ENCODE measurements at regions not wholly inside any gene's neighbourhood (a gene's known extent, or its start where the extent isn't known, plus 50 kb on each side); places are given as distances from the start of the nearest gene placed in this dataset.

DNA sequence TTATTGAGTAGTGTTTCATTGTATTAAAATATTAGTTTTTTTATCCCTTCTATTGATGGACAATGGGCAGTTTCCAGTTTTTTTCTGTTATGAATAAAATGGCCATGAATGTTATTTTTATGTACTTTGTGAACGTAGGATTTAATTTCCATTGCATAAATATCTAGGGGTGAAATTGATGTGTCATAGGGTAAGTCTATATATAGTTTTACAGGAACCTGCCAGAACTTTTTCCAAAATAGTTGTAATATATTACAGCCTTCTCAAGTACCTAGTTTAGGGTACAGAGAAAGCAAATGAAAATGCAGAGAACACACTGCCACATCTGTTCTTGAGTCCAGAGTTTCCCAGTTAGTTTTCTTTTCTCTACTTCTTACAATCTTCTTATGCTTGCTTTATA is 378.6 kb downstream of the MEIS1 start:
- no peak for DNase-seq (ENCODE audit: low read depth in 1 of 2, low spot score in 2 of 2)
- H3K4me1 ChIP-seq (replicated peaks) = no peaks in the 10 kb centered on the region
- no peaks in the 10 kb centered on the region; the same call in 1 of the 2 replicates for H3K9me3 ChIP-seq (replicated peaks)
- no peaks in the 10 kb centered on the region for H3K36me3 ChIP-seq
- no peak overlapping the region for H3K4me3 ChIP-seq
- H3K27ac ChIP-seq = no peak overlapping the region
- no peaks in the 10 kb centered on the region for H3K27me3 ChIP-seq (replicated peaks)

DNA sequence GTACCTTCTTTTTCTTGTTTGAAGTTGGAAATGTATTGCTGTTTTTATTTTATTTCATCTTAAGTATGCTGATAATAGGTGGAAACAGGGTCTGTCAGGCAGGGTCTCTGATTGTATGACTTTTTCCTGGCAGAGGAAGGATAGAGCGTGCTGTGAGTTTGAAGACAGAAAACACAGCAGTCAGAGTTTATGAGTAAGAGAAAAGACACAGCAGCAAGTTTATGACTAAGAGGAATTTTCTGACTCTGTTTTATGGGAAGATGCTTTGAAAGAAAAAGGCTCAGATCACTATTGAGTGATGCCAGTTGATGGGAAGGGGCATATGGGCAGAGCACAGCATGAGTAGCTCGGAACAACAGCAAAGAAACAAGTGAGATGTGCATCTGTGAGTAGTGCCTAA is 379.1 kb downstream of the MEIS1 start:
- H3K27ac ChIP-seq = no peak overlapping the region
- H3K36me3 ChIP-seq = no peaks in the 10 kb centered on the region
- H3K27me3 ChIP-seq (replicated peaks) = no peaks in the 10 kb centered on the region
- no peak overlapping the region for H3K4me3 ChIP-seq
- H3K4me1 ChIP-seq (replicated peaks) = no peaks in the 10 kb centered on the region
- no peak for DNase-seq (ENCODE audit: low read depth in 1 of 2, low spot score in 2 of 2)
- H3K9me3 ChIP-seq (replicated peaks) = no peaks in the 10 kb centered on the region; the same call in 1 of the 2 replicates

DNA sequence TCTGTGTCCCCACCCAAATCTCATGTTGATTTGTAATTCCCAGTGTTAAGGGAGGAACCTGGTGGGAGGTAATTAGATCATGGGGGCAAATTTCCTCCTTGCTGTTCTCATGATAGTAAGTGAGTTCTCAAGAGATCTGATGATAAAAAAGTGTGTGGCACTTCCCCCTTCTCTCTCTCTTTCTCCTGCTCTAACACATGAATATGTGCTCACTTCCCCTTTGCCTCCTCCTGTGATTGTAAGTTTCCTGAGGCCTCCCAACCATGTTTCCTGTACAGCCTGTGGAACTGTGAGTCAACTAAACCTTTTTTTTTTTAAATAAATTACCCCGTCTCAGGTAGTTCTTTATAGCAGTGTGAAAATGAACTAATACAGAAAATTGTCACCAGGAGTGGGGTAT is 380.0 kb downstream of the MEIS1 start:
- H3K27me3 ChIP-seq (replicated peaks) = no peaks in the 10 kb centered on the region
- no peak overlapping the region for H3K4me3 ChIP-seq
- no peak for DNase-seq (ENCODE audit: low read depth in 1 of 2, low spot score in 2 of 2)
- no peaks in the 10 kb centered on the region for H3K36me3 ChIP-seq
- no peak overlapping the region for H3K27ac ChIP-seq
- H3K9me3 ChIP-seq (replicated peaks) = no peaks in the 10 kb centered on the region
- no peaks in the 10 kb centered on the region for H3K4me1 ChIP-seq (replicated peaks)

DNA sequence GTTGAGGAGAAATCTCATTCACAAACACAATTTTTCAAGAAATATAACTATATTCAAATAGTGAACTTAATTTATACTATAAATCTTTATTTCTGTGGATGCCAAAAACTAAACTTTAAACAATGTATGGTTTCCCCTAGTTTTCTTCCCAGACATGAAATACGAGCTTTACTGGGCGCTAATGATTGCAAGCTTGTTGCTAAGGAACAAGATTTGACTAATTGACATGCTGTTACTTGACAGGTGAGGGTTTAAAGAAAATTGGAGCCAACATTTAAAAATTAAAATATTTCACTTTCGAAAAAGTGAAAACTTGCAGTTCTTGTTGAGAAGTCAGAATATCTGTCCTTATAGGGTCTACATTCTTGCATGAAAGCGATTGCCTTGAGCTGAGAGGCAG is 381.0 kb downstream of the MEIS1 start:
- Histone ChIP-seq H3K36me3 (no peaks in the 10 kb centered on the region), H3K4me1 (replicated peaks) (no peaks in the 10 kb centered on the region), H3K4me3 (no peak overlapping the region), H3K9me3 (replicated peaks) (no peaks in the 10 kb centered on the region), H3K27me3 (replicated peaks) (no peaks in the 10 kb centered on the region), H3K27ac (no peak overlapping the region)
- no peak for DNase-seq (ENCODE audit: low read depth in 1 of 2, low spot score in 2 of 2)

DNA sequence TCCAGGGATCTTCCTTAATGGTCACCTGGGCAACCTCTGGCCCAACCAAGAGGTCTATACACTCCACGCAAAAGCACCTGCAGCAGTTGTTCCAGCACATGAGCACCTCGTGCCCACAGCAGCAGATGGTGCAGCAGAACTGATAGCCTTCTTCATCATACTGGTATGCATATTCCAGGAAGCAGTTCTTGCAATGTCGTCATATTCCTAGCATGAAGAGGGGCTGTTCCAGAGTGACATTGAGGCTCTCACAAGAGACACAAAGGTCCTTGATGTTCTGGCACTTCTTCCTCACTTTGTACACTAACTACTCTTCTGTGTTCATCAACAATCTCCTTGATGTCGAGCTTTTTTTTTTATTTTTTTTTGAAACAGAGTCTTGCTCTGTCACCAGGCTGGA is 386.2 kb downstream of the MEIS1 start:
- no peak for DNase-seq (ENCODE audit: low read depth in 1 of 2, low spot score in 2 of 2)
- Histone ChIP-seq H3K27ac (no peak overlapping the region), H3K27me3 (replicated peaks) (no peaks in the 10 kb centered on the region), H3K9me3 (replicated peaks) (no peaks in the 10 kb centered on the region), H3K36me3 (no peaks in the 10 kb centered on the region), H3K4me3 (no peak overlapping the region), H3K4me1 (replicated peaks) (no peaks in the 10 kb centered on the region)

DNA sequence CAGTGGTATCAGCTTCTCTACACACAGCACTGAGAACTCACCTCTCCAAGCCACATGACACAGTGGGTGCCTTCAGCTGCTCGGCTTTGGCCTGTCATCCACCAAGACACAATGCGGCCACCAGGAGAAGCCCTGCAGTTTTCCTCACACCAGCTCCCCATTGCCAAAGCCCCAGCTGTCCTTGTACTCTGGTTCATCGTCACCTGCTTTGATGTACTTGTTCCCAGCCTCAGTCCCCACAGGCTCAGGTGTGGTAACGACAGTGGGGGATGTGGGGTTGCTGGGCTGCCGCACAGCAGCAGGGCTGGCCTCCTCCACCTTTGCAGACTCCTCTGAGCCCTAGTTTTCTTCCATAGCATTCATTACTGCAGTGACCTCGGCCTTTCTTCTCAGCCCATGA is 387.3 kb downstream of the MEIS1 start:
- H3K27me3 ChIP-seq (replicated peaks) = no peaks in the 10 kb centered on the region
- H3K4me3 ChIP-seq = no peak overlapping the region
- DNase-seq (ENCODE audit: low read depth in 1 of 2, low spot score in 2 of 2) = no peak
- no peaks in the 10 kb centered on the region for H3K9me3 ChIP-seq (replicated peaks)
- no peaks in the 10 kb centered on the region for H3K36me3 ChIP-seq
- no peak overlapping the region for H3K27ac ChIP-seq
- peaks cover 7% of the 10 kb centered on the region for H3K4me1 ChIP-seq (replicated peaks)

DNA sequence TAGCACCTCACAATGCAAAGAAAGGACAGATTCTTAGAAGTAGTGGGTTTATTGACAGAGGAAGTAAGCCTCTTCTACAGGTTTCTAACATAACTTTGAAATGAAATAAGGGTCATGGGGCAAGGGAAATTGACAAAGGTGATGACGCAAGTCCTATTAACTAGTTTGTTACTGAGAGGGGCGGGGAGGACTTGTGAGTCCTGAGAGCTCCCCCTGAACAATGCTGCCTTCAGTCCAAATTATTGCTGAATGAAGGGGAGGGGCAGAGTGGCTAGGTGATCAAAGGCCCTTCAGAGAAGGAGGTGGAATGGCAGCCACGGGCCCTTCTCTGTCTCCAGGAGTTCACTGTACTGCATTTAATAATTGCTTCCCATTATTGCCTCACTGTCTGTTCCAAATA is 390.0 kb downstream of the MEIS1 start:
- Histone ChIP-seq H3K27ac (no peak overlapping the region), H3K9me3 (replicated peaks) (no peaks in the 10 kb centered on the region), H3K27me3 (replicated peaks) (no peaks in the 10 kb centered on the region), H3K4me1 (replicated peaks) (peaks cover 7% of the 10 kb centered on the region), H3K4me3 (no peak overlapping the region), H3K36me3 (no peaks in the 10 kb centered on the region)
- no peak for DNase-seq (ENCODE audit: low read depth in 1 of 2, low spot score in 2 of 2)

DNA sequence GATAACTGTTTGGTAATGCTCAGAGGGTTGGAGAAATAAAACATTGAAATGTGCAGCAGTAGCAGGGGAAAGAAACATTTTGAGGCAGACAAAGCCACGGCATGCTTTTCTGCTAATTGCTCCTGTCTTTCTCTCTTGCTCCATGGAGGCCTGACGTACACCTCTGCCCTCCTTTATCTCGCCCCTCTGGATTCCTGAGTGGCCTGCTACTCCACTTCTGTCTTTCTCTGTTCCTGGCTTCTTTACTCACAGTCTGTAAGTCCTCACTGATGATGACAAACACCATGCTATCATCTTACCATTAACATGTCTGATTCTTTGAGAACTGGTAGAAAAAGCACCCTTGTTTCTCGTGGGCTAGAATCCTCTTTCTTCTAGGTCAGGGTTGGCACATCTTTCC is 392.9 kb downstream of the MEIS1 start:
- no peaks in the 10 kb centered on the region for H3K9me3 ChIP-seq (replicated peaks)
- no peaks in the 10 kb centered on the region for H3K27me3 ChIP-seq (replicated peaks)
- H3K27ac ChIP-seq = no peak overlapping the region
- no peak for DNase-seq (ENCODE audit: low read depth in 1 of 2, low spot score in 2 of 2)
- peaks cover 7% of the 10 kb centered on the region for H3K4me1 ChIP-seq (replicated peaks)
- H3K36me3 ChIP-seq = no peaks in the 10 kb centered on the region
- H3K4me3 ChIP-seq = no peak overlapping the region

DNA sequence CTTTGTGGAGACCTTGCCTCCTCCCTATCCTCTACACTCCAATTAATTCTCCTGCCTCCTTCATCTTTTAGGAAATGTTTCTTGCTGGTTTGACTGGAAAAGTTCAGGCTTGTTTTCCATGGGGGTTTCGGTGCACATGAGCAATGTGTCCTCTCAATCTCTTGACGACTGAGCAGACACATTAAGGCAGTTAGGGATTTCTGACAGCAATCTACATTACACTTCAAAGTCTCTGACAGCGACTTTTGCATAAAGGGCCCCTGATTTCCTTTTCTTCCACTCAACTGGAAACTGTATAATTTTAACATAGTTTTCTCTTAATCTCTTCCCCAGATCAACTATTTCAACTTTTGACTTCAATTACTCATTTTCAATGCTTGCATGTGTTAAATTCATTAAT is 394.0 kb downstream of the MEIS1 start:
- no peaks in the 10 kb centered on the region for H3K36me3 ChIP-seq

DNA sequence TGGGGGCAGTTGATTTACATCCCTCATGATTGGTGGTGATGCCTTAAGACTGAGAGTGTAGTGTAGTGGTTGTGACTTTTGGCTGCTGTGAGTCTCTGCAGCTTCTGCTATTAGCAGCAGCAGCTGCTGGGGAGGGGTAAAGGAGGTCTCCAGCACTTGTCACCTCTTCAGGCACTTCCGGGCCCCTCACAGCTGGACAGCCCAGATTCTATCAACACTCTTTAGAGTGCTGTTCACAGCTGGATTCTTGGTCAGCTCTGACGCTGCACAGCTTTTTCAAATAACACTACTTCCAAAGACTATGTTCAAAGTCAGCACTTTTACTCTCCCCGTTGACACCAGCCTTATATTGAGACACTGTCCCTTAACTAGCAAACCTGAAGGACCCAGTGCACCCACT is 396.0 kb downstream of the MEIS1 start:
- H3K27ac ChIP-seq = no peak overlapping the region
- no peaks in the 10 kb centered on the region for H3K36me3 ChIP-seq
- no peaks in the 10 kb centered on the region for H3K9me3 ChIP-seq (replicated peaks)
- H3K4me3 ChIP-seq = no peak overlapping the region
- H3K27me3 ChIP-seq (replicated peaks) = no peaks in the 10 kb centered on the region
- DNase-seq (ENCODE audit: low read depth in 1 of 2, low spot score in 2 of 2) = no peak
- peaks cover 7% of the 10 kb centered on the region for H3K4me1 ChIP-seq (replicated peaks)

More for the DNA sequence above, 394.0 kb downstream of the MEIS1 start:
- Histone ChIP-seq H3K27ac (no peak overlapping the region), H3K9me3 (replicated peaks) (no peaks in the 10 kb centered on the region), H3K4me3 (no peak overlapping the region), H3K27me3 (replicated peaks) (no peaks in the 10 kb centered on the region), H3K4me1 (replicated peaks) (peaks cover 7% of the 10 kb centered on the region)
- no peak for DNase-seq (ENCODE audit: low read depth in 1 of 2, low spot score in 2 of 2)

DNA sequence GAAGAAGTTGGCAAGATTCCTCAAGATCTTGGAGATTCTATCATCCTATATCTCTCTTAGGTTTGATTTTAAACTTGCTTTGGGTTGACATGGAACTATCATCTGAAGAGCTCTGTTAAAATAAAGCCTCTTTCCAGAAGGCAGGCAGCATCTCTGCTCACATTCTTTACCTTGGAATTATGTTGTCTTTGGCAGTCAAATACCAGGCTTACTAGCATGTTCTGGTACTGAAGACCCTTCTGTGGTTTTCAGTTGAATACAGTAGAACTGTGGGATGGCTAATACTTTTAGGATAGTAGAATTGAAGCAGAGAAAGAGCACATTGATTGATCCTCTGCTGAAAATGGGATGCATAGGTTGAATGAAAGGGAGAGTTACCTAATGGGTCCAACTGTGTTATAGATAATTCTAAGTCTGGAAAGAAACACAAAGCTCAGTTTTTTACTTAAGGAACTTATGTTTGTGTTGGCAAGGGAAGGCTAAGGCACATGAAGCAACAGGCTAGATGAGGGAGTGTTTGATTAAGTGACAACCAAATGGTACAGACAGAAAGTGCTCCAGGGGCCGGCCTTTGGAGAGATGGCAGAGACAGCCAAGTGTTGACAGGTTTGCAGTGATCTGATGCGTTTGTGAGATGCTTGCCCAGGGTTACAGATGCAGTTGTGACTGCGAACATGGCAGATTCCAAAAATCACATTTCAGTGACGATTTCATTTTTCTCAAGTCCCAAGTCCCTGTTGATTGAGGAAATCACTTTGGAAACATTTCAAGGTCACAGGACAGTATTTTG is 397.9 kb downstream of the MEIS1 start:
- DNase-seq (ENCODE audit: low read depth in 1 of 2, low spot score in 2 of 2) = no peak
- no peak overlapping the region for H3K27ac ChIP-seq
- H3K27me3 ChIP-seq (replicated peaks) = no peaks in the 10 kb centered on the region
- H3K9me3 ChIP-seq (replicated peaks) = no peaks in the 10 kb centered on the region
- no peaks in the 10 kb centered on the region for H3K4me1 ChIP-seq (replicated peaks)
- H3K36me3 ChIP-seq = no peaks in the 10 kb centered on the region
- H3K4me3 ChIP-seq = no peak overlapping the region

DNA sequence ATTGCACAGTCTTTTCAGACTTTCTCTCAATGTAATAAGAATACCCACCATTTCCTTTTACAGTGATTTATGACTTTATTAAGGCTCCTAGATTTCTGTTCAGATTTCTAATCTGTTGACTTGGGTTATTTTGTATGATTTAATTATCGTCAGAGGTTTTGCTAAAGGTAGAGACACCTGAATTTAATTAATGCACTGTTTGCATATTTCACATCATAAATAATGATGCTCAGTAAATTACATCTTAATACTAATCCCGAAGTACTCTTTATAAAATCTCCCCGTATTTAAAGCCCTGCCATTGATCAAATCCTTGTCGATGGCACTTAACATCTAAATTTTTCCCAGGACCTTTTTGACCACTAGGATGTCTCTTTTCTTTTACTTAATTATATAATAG is 399.9 kb downstream of the MEIS1 start:
- Histone ChIP-seq H3K36me3 (no peaks in the 10 kb centered on the region), H3K27me3 (replicated peaks) (no peaks in the 10 kb centered on the region), H3K4me1 (replicated peaks) (peaks cover 15% of the 10 kb centered on the region), H3K4me3 (no peak overlapping the region), H3K9me3 (replicated peaks) (no peaks in the 10 kb centered on the region), H3K27ac (no peak overlapping the region)
- no peak for DNase-seq (ENCODE audit: low read depth in 1 of 2, low spot score in 2 of 2)

DNA sequence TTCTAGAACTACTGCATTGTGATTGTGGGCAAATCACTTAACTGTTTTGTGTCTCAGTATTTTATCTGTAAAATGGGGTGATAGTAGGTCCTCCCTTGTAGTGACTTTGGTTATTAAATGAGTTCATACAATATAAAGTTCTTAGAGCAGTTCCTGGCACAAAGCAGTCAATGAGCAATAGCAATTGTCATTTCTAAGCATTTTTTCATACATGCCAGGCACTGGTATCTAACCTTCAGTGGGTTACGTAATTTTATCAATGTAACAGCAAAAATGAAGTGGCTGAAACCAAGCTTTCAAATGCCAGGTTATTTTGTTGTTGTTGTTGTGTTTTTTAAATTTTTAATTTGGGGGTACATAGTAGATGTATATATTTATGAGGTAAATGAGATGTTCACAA is 401.9 kb downstream of the MEIS1 start:
- DNase-seq (ENCODE audit: low read depth in 1 of 2, low spot score in 2 of 2) = no peak
- no peak overlapping the region for H3K27ac ChIP-seq

DNA sequence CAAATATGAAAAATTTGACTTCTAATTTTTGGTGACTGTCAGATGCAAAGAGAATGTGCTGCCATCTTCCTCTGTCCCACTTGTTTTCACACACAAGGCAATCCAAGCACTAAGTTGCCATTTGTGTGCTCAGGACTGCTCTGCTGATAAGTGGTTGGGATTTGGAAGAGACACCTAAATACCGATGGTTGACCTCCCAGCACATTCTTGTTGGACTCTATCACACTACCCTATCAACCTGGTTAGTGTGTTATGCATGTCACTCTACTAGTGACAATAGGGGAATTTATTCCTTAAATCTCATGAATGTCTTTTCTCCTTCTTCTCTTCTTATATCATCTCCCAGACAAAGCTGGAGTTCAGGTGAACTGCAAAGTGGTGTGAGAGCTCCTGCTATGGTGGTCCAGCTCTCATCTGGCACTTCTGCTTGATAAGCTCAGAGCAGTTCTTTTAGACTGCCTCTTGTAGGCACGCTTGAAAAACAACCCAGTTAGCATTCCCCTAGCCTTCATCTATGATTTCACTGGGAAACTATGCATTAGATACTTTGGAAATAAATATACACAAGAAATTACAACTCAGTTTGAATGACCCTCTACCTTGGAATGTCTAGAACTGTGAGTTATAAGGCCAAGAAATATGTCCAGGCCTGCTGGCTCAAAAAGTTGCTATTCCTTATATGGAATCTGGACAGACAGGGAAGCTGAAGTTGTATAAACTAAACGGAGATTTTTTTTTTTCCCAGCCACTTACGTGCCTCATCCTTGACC is 404.8 kb downstream of the MEIS1 start:
- peak; percentile 81 to 97 for DNase-seq (ENCODE audit: low read depth in 1 of 2, low spot score in 2 of 2)
- no peak overlapping the region for H3K4me3 ChIP-seq

More for the DNA sequence above, 401.9 kb downstream of the MEIS1 start:
- Histone ChIP-seq H3K36me3 (no peaks in the 10 kb centered on the region), H3K4me3 (no peak overlapping the region), H3K27me3 (replicated peaks) (no peaks in the 10 kb centered on the region), H3K4me1 (replicated peaks) (peaks cover 32% of the 10 kb centered on the region), H3K9me3 (replicated peaks) (no peaks in the 10 kb centered on the region)

More for the DNA sequence above, 404.8 kb downstream of the MEIS1 start:
- Histone ChIP-seq H3K27ac (peak overlapping the region; percentile 94), H3K36me3 (no peaks in the 10 kb centered on the region), H3K27me3 (replicated peaks) (no peaks in the 10 kb centered on the region), H3K4me1 (replicated peaks) (peaks cover 32% of the 10 kb centered on the region), H3K9me3 (replicated peaks) (no peaks in the 10 kb centered on the region)
